A673 (cell line): ENCODE measurements at regions not wholly inside any gene's neighbourhood (a gene's known extent, or its start where the extent isn't known, plus 50 kb on each side); places are given as distances from the start of the nearest gene placed in this dataset.

Source experiments
- BruUV-seq: library from RNA; stranded (reverse); fragments of 400-500 nt; replicated peaks from 2 replicates; lab custom pipeline; 2021; lab: Mats Ljungman, UMichigan
- CTCF ChIA-PET: fragments of 300-600 bp; sonication (Branson Sonifier 250); formaldehyde crosslinking; loops from one replicate; lab custom pipeline; 2022; ENCODE audit warnings: antibody characterized with exemption; lab: Charles Lee
- POLR2A ChIA-PET: fragments of 300-600 bp; sonication (Branson Sonifier 250); formaldehyde crosslinking; loops from one replicate; lab custom pipeline; 2022; ENCODE audit warnings: antibody characterized with exemption; ENCODE audit not compliant: low non-redundant PET; lab: Charles Lee
- DNase-seq: peaks from one replicate; pipeline ENCODE4 v3.0.0-alpha.2; 2015; ENCODE audit warnings: low spot score
- H3K27ac ChIP-seq: fragments of 200-600 bp; sonication (generic); 2 replicates; pipeline ENCODE4 v1.5.1; 2016; ENCODE audit warnings: mixed run types, low read depth, mild to moderate bottlenecking, mixed read lengths, antibody characterized with exemption, low read length; ENCODE audit not compliant: poor library complexity, severe bottlenecking
- H3K27me3 ChIP-seq: fragments of 200-600 bp; sonication (generic); replicated peaks from 2 replicates; pipeline ENCODE4 v1.6.1; 2017; ENCODE audit warnings: mixed run types, low read depth, mild to moderate bottlenecking, mixed read lengths, antibody characterized with exemption, low read length; ENCODE audit not compliant: insufficient read depth, poor library complexity
- H3K36me3 ChIP-seq: fragments of 200-600 bp; sonication (generic); 2 replicates; pipeline ENCODE4 v1.6.1; 2016; ENCODE audit warnings: mixed run types, mild to moderate bottlenecking, mixed read lengths, antibody characterized with exemption, low read length; ENCODE audit not compliant: insufficient read depth, poor library complexity, severe bottlenecking
- H3K4me1 ChIP-seq: fragments of 200-600 bp; sonication (generic); 2 replicates; pipeline ENCODE4 v1.6.1; 2017; ENCODE audit warnings: mixed run types, mild to moderate bottlenecking, mixed read lengths, antibody characterized with exemption, low read length; ENCODE audit not compliant: insufficient read depth, poor library complexity, severe bottlenecking
- H3K4me3 ChIP-seq: fragments of 200-600 bp; sonication (generic); 2 replicates; pipeline ENCODE4 v1.5.1; 2016; ENCODE audit warnings: low read depth, mixed run types, mild to moderate bottlenecking, mixed read lengths, low read length; ENCODE audit not compliant: poor library complexity, severe bottlenecking
- H3K9me3 ChIP-seq: fragments of 200-600 bp; sonication (generic); 2 replicates; pipeline ENCODE4 v1.6.1; 2016; ENCODE audit warnings: mixed run types, low read depth, mild to moderate bottlenecking, mixed read lengths, antibody characterized with exemption, low read length; ENCODE audit not compliant: poor library complexity, severe bottlenecking
- CTCF ChIP-seq: fragments of 300-800, 200-600 bp; sonication (generic); conservative IDR thresholded peaks from 2 replicates; pipeline ENCODE4 v1.5.1; 2017; ENCODE audit warnings: low read depth, mild to moderate bottlenecking, antibody characterized with exemption, low read length, moderate library complexity, mixed read lengths
- EZH2 ChIP-seq: fragments of 200-600 bp; sonication (generic); IDR thresholded peaks from 2 replicates; pipeline ENCODE4 v1.6.1; 2017; ENCODE audit warnings: borderline replicate concordance, low read depth, mild to moderate bottlenecking, mixed read lengths, antibody characterized with exemption, low read length; ENCODE audit not compliant: poor library complexity, severe bottlenecking
- intact Hi-C: fragments of 100-400 bp; cut with micrococcal nuclease; formaldehyde crosslinking; loops from one replicate; pipeline ENCODE4 v1.10.0; 2022; ENCODE audit not compliant: unreplicated experiment

GRCh38 chr1:112040891-112041740, 51.6 kb upstream of the KCND3 start:
- intact Hi-C loops, result no loop called here
- no peak for TF ChIP-seq CTCF
- TF ChIP-seq EZH2, result no peak
- ChIA-PET POLR2A (no interaction called here), CTCF (no interaction called here)
- H3K4me3 ChIP-seq, result no peak overlapping the region
- DNase-seq, result peak; percentile 54
- no TSS peak for BruUV-seq
- peaks cover 26% of the 10 kb centered on the region for H3K27me3 ChIP-seq
- no peaks in the 10 kb centered on the region for H3K36me3 ChIP-seq
- H3K9me3 ChIP-seq, result no peaks in the 10 kb centered on the region
- H3K4me1 ChIP-seq, result no peaks in the 10 kb centered on the region
- H3K27ac ChIP-seq, result no peak overlapping the region

DNA sequence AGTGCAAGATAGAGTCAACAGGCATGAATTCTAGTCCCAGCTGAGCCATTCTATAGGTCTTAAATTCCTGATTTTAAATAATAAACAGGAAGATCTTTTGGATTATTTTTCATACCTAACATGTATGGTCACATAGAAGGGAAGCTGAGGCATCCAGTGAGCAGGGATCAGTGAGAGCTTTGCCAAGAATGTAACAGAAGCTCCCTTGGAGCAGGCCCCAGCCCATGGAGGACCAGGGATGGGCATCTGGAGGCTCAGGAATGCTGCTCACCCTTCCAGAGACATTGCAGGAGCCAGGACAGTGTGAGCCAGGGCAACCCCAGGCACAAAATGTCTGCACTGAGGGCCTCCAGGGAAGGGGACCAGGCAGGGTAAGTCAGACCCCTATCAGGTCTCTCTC, 54.4 kb upstream of the KCND3 start:
- intact Hi-C loops, result no loop called here
- no peak overlapping the region for H3K27ac ChIP-seq
- CTCF ChIA-PET, result no interaction called here
- no TSS peak for BruUV-seq
- POLR2A ChIA-PET, result no interaction called here
- no peaks in the 10 kb centered on the region for H3K36me3 ChIP-seq
- H3K4me1 ChIP-seq, result no peaks in the 10 kb centered on the region
- H3K9me3 ChIP-seq, result no peaks in the 10 kb centered on the region
- TF ChIP-seq EZH2 (no peak), CTCF (no peak)
- H3K27me3 ChIP-seq, result peaks cover 23% of the 10 kb centered on the region
- no peak overlapping the region for H3K4me3 ChIP-seq
- DNase-seq, result no peak

- TF ChIP-seq EZH2, result no peak
- TF ChIP-seq CTCF, result no peak
- Histone ChIP-seq H3K4me1 (no peaks in the 10 kb centered on the region), H3K9me3 (no peaks in the 10 kb centered on the region), H3K36me3 (no peaks in the 10 kb centered on the region), H3K27me3 (peaks cover 16% of the 10 kb centered on the region), H3K27ac (no peak overlapping the region), H3K4me3 (no peak overlapping the region)
- CTCF ChIA-PET, result no interaction called here
- BruUV-seq, result no TSS peak
- intact Hi-C loops, result no loop called here
- POLR2A ChIA-PET, result no interaction called here
- DNase-seq, result no peak
Observed at GRCh38 chr1:112044745-112045144, 55.3 kb upstream of the KCND3 start.
